GM21786 (cell line): ENCODE measurements at regions not wholly inside any gene's neighbourhood (a gene's known extent, or its start where the extent isn't known, plus 50 kb on each side); places are given as distances from the start of the nearest gene placed in this dataset.
A peak's percentile ranks its signal among the peaks of the same experiment; 100 is the strongest.
"Not testable (repeated sequence)": the region's sequence is repeated elsewhere in the genome, so short reads cannot be mapped to it uniquely, and the experiment has no call there.

ENCODE experiments used
- ATAC-seq: cut with Tn5 transposase; IDR thresholded peaks from one replicate; pipeline ENCODE4 v1.9.1; 2021; ENCODE audit not compliant: unreplicated experiment

DNA sequence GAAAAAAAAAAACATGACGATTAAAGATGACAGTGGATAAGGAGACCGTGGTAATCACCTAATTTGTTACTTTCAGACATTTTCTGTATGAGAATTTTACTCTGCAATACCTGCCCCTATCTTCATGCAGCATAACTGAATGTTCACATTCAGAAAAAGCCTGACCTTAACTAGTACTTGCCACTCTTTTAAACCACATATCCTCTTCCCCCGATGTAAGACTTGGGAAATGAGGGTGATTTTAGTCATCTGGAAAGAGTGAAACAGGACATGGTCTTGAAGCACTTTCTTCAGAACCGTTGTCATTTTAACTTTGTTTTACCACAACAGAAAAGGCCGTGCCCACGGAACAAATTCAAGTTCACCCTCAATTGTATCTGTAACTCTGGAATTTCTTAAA lies 318.5 kb downstream of the BCL2L11 start:
- not testable (repeated sequence) for ATAC-seq

DNA sequence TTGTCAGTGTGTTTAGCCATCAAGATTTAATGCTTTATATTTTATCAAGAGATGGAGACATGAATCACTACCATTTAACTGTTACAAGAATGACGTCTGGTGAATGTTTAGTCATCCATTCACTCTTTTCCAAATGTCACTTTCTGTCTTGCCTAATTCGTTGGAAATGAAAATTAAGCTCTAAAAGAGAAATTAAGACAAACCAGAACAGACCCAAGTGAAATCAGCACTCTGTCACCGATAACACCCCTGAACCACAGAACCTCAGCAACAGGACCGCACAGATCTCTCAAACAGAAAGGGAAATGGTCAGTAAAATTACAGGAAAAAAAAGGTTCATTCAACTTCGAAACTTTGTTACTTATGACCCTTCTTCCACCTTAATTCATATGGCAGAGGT lies 320.9 kb downstream of the BCL2L11 start:
- not testable (repeated sequence) for ATAC-seq

DNA sequence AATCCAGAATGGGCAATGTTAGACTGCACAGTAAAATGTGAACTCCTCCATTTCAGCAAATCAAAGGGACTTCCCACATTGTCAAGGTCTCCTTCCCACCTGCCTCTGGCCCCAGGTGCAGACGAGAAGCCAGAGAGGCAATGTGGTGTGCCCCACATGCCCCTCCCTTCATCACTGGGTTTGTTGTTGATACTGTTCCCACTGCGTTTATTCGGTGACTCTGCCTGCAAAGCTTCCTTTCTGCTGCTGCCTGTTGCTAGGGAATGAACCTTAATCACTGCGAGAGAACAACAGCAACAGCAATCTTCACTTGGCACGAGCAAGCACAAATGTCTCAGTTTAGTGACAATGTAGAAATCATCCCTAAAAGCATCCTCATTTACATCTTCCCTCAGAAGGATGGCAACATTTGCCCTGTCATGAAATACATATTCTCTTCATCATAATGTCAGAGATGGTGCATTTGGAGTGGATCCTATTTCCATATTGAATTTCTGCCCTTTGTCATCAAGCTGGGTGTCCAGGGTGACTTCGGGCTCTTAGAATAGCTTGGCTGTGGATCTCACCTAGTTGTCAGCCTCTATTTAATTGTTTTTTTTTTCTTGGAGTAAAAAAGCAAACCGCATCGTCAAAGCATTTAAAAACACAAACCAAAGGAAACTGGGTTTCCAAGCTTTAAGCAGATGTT lies 322.2 kb downstream of the BCL2L11 start:
- ATAC-seq: not testable (repeated sequence)

DNA sequence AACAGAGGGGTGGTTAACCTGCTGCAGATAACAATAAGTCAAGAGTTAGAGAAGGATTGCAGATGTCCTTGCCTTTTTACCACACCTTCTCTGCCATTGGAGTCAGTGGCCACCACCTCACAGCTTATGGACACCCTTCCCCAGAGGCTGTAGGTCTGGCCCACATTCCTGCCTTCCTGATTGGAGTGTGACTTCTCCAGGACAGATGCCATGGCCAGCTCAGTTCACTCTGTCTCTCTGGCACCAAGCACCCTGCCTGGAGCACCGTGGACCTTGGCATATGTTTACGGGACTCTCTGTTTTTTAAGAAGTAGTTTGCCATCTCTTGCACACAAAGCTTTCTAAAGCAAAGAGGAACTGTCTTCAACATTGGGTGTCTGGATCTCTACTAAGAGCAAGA lies 323.8 kb downstream of the BCL2L11 start:
- ATAC-seq: not testable (repeated sequence)

DNA sequence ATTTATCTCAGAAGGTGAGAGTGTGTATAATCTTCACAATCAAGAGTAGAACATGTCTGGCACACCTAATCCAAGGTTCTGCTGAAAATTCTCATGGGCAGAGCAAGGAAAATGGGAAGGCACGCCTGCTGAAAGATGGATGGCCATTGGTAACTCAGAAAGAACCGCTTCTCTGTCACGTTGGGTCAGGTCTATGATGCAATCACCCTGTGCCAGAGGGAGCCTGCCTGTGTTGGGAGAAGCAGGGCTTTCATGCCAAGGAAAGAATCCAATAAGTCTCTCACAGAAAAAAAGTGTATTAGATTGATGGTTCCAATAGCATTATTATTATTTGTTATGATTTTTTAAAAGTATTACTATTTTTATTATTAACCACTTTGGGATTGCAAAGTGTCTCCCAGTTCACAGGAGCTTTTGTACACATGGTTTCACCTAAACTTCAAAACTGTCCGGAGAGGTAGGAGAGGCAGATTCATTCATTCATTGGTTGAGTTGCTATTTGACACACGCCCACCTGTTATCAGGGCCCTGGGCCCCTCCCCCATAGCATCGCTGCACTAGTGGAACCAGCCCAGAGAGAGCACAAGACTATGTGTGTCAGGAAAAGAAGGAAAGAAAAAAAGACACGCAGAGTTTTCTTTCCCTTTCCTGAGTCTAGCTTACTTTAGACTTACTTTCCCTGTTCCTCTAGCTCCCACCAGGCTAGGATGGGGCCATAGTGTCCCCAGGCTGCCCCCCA lies 324.6 kb downstream of the BCL2L11 start:
- ATAC-seq: not testable (repeated sequence)

DNA sequence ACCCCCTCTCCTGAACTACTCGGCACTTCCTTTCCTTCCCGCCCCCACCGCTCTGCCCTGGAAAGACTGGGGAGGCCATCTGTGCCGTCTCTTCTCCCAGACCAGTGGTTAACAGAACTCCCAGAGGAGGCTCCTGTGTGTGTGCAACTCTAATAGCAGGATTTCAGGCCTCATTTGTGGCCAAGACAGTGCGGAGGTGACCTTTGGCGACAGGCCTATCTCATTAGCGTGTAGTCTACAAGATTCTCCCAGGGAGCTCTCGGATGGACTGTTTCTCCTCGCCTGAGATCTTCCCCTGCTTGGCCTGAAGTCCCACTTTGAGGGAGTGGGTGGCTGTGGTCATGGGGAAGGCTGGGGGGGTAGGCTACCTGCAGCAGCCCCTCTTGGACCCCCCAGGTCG lies 325.2 kb downstream of the BCL2L11 start:
- ATAC-seq: not testable (repeated sequence)

DNA sequence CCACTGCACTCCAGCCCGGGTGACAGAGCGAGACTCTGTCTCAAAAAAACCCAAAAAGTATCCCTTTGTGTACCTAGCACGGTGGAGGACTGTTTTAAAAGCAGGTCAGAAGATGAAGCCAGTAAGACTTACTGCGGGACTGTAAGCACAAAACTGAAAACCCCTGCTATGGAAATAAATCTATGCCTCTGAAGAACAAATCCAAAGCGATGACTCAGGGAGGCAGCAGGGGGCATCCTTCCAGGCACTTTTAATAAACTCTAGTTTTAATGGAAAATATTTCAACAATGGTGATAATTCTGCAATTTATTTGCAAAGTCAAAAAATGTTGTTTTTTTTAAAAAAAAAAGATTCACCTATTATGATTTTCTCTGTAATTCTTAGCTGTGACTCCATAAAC lies 326.8 kb downstream of the BCL2L11 start:
- not testable (repeated sequence) for ATAC-seq

DNA sequence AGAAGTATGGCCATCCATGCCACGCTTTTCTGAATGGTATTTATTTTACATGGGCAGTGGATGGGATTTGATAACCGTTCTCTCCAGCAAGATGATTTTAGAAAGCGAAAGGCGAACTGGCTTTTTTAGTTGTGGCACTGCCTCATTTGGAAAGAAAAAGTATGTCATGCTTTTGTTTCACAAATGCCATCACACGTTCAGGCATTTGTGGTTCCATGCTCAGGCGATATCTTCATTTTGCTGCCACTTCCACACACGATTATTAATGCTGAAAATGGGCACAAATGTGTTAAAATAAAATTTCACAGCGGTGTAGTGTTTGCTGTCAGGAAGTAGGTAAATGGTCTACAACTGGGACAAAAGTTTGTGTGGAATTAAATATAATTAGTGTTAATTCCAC lies 328.1 kb downstream of the BCL2L11 start:
- ATAC-seq: not testable (repeated sequence)

DNA sequence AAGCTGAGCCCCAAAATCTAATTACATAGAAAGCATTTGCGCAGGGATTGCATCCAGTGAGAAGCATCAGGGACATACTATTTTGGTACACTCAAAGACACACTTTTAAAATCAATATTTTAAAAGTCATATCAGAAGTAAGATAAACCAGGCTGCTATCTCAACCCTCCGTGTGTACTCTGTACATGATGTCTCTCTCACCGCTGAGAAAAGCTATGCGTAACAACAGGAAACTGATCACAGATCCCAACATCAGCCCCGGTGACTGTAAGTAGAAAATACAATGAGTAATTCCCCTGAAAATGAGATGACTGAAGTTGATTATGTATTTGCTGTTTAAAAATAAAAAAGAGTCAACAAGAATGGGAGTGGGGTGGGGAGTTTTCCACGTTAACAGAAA lies 329.8 kb downstream of the BCL2L11 start:
- not testable (repeated sequence) for ATAC-seq

DNA sequence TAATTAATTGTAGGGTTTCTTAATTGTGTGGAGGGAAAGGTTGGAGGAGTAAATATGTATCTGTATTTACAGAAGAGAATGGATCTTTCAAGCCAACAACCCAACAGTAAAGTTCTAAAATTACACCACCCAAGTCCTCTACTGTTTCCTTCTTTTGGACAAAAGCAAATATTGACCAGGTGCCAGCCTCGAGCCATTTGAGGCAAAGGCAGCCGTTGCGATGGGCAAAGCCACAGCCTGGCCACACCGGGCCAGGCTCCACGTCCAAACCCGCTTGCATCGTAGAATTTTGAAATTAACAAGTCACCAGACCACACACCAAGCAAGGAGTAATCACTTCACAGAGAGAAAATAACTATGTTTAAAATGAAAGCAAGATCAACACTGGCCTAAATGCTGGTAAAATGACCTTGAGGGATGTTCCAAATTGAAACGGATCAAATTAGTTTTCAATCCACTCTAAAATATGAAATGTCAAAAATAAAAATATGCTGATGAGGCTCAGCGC lies 331.0 kb downstream of the BCL2L11 start:
- ATAC-seq: peak; percentile 17

DNA sequence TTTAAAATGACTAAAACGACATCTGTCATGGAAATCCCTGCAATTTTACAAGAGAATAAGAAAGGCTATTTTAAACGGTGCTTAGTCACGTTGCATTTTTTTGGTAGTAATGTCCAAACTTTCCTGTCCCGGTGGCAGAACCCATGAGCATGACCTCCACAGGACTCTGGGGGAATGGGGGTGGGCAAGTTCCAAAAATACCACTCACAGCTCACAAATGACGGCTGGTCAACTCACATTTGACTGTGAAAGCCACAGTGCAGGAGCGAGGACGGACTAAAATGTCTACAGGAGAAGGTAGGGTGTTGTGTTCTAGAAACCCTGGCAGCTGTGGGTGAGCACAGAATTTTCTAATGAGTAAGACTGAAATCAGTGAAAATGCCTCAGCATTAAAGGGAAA lies 331.5 kb downstream of the BCL2L11 start:
- ATAC-seq: peak; percentile 44

DNA sequence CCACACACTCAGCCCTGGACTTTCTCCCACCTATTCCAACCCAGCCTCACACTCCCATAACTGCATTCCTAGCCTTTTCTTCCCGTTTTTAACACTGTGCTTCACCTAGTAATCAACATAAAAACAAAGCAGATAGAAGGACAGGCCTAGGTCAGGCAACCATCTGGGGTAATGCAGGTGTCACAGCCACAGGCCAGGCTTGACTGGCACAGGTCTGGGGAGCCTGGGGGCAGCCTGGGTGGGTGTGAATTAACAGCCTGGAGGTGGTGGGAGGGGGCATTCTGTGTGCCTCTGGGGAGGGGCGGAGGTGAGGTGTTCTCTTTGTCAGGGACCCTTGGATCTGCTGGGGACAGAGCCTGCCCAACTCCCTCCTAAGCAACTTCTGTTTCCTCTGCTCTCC lies 332.6 kb downstream of the BCL2L11 start:
- not testable (repeated sequence) for ATAC-seq

DNA sequence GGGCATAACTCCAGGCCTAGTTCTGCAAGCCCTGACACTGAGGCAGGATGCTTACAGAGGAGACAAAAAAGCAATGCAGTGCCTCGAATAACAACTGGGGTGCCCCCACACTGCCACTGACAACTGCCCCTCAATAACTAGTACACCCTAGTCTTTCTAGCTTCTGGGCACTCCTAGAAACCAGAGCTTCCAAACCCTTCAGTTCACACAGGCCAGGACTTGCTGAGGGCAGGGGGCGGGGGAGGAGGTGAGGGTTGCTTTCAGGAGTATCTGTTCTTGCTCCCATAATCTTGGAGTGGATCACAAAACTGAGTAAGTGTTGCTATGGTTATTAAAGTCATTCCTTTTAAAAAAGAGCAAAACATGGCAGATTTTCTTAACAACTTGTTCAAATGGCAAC lies 333.1 kb downstream of the BCL2L11 start:
- ATAC-seq: not testable (repeated sequence)

DNA sequence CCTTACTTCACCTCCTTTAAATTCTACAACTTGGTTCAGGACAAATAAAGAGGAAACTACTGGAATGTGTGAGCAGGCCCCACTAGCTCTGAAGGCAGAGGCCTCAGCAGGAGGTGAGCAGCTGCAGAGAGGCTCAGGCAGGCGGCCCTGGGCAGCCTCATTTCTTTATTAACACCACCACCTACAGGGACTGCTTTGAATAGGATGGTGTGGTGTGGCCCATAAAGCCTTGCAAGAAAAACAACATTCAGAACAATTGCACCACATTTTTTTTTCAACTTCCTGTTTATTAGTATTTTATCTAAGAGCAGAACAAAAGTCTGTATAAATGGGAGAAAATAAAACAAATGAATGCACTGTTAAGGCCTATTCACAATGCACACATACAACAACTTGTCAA lies 333.7 kb downstream of the BCL2L11 start:
- peak; percentile 67 for ATAC-seq

DNA sequence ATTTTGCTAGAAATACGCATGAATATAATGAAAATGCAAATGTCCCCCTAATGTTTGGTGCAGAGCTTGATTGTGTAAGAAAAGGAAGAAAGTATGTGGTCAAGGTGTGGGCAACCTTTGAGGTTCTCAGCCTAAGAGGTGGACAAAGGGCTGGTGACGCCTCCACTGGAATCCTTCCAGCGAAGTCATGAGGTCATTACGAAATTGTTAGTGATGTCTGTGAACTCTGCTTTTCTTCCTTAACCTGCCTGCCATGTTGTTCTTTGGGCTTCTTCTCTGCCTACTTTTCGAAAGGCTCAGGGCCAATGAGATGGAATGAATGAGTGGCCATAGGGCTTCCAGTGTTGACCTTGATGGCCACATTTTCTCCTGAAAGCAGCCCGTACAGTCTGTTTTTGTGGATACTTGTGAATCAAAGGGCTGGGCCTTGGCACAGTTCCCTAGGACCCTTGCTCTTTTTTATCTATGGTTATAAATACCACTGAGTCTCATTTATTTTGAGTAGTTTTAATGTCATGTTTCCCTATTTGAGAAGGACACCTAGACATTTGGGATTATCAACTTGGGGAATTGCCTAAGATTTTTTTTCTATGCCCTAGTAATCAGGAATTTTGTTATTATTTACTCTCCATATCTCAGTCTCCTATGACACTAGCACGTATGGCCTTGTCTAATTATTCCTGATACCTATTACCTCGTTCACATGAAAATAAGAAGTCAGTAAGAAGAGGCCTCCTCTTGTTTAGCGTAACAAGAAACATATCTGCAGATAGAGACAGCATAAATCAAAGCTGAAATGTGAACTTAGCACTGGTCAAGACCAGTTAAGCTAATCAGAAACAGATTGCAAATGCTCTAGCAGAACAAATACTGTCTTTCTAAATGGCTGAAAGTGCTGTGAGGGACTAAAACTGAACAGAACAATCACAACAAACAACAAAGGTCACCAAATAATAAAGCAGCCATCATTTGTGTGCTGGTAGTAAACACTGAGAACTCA lies 334.6 kb downstream of the BCL2L11 start:
- not testable (repeated sequence) for ATAC-seq

DNA sequence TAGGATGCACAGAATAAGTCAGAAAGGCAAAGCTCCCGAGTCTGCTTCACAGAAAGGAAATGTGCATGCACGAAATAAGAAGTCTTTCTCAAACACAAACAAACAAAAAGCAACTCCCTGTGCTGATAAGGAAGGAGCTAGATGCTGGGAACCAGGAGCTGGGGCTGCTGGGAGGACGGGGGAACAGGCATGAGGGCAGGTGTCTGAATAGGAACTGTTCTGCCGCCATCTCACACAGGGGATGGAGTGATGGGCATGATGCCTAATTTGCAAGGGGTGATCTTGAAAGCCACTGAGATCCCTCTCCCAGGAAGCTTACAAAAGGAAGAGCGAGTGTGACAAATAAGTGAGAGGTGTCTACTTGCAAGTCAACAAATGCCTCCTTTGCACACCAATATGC lies 336.5 kb downstream of the BCL2L11 start:
- not testable (repeated sequence) for ATAC-seq

DNA sequence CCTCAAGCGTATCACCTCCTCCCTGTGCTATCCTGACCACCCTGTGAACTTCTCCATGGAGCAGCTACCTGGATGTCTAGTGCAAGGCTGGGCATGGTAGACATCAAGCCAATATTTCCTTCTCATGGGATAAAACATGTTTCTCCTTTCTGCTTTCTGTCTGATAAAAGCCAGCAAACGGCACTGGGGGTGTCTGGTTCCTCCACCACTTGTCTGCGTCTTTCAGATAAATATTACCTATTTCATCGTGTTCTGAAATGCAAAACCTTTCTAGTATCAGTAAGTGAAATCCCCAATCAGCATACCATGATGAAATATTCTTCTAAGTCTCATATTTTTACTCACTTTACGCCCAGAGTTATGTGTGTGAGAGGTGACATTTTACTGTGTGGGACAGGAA lies 340.2 kb downstream of the BCL2L11 start:
- ATAC-seq: not testable (repeated sequence)

DNA sequence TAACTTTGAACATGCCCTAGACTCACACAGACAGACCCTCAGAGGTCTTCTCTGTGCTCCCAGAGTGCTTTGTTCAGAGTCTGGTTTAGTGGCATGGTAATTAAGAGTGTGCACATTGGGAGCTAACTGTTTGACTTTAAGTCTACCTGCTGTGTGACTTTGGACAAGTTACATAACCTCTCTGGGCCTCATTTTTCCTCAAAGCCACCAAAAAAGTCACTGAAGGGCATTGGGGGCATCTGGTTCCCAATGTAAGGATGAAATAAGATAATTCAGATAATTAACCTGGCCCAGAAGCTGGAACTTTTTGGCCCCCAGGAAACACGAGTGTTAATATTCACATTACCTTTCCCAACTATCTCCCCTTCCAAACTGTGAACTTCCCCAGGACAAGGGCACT lies 341.1 kb downstream of the BCL2L11 start:
- ATAC-seq: not testable (repeated sequence)

DNA sequence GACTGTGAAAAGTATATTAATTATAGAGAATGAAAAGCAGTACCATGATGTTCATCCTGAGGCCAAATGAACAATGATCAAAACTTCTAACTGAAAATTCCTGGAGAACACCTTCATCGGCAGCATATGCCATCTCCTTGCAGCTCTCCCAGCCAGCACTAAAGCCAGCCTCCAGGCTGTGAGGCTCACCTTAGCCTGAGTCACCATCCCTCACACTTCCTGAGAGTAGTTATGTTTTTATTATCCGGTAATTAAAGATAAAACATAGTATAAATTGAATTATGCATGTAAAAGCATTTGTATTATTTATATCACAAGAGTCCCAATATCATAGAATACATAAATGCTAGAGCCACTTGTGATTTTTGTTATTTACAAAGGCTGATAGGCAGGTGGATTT lies 341.9 kb downstream of the BCL2L11 start:
- ATAC-seq: not testable (repeated sequence)

DNA sequence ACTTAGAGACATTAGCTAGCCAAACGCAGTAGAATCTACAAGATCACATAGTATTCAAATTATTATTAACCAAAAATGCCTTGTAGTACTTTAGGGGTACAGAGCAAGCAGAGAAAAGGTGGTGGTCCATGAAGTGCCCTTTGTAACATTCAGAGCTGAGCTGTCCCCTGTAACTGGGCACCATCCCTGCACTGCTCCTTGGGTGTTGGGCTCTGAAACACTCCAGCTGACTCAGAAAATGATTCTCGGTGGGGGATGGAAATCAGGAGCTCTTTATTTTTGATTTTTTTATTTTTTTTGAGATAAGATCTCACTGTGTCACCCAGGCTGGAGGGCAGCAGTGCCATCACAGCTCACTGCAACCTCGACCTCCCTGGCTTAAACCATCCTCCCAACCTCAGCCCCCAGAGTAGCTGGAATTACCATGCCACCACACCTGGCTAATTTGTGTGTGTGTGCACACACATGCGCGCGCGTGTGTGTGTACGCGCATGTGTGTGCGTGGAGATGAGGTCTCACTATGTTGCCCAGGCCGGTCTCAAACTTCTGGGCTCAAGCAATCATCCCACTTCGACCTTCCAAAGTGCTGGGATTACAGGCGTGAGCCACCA lies 342.6 kb downstream of the BCL2L11 start:
- ATAC-seq: not testable (repeated sequence)

DNA sequence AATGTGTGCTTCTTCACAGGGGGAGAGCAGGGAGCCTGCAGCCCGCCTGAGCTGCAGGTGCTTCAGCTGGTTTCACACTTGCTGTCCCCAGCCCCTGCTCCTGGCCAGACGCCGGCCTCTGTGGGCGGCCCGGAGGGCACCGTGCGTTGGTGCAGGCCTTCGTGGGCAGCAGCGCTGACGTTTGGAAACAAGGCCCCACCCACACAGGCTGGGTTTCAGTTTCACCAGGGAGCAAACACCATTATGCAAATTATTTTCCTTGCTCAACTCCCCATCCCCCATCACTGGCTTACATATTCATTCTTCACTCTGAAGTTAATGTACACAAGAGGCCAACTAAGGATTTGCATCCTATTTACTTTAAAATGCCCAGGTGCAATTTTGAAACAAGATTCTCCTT lies 343.2 kb downstream of the BCL2L11 start:
- peak; percentile 96 for ATAC-seq
